Activated naive CD8-positive, alpha-beta T cell treated with anti-CD3 and anti-CD28 coated beads, Interleukin-2, amount 50 U/mL, for 24 hours (primary cell): ENCODE measurements at regions not wholly inside any gene's neighbourhood (a gene's known extent, or its start where the extent isn't known, plus 50 kb on each side); places are given as distances from the start of the nearest gene placed in this dataset.

Source experiments
- ATAC-seq: fragments of 150-1000 bp; cut with Tn5 transposase; one replicate; pipeline ENCODE4 v1.10.0; 2021
- DNase-seq: peaks from one replicate; pipeline ENCODE4 v3.0.0; 2021
- H3K27ac Mint-ChIP-seq: one replicate; pipeline ENCODE4 v1.8.0; 2021; ENCODE audit warnings: mild to moderate bottlenecking, mixed read lengths
- H3K27me3 Mint-ChIP-seq: one replicate; pipeline ENCODE4 v1.8.0; 2021; ENCODE audit warnings: mixed read lengths
- H3K36me3 Mint-ChIP-seq: one replicate; pipeline ENCODE4 v1.8.0; 2021; ENCODE audit warnings: low read depth, mixed read lengths
- H3K4me1 Mint-ChIP-seq: one replicate; pipeline ENCODE4 v1.8.0; 2021; ENCODE audit warnings: mixed read lengths
- H3K4me3 Mint-ChIP-seq: one replicate; pipeline ENCODE4 v1.8.0; 2021; ENCODE audit warnings: mild to moderate bottlenecking, moderate library complexity, mixed read lengths
- H3K9me3 Mint-ChIP-seq: one replicate; pipeline ENCODE4 v1.8.0; 2021; ENCODE audit warnings: mixed read lengths

DNA sequence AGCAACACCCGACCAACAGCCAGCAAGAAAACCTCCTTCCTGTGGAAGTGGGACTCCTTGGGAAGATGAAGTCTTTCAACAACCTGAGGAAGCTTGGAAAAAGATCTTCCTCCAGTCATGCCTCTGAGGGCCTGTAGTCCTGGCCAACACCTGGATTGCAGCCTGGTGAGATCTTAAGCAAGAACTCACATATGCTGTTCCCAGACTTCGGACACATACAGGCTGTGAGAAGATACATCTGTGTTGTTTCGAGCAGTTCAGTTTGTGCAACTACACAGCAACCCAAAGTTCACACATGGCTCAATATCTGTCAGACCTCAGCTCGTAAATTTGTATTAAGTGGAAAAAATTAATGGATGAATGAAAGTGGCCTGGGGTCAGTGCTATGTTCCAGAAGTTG is 65.1 kb upstream of the UBAC2 start:
- no peak overlapping the region for H3K4me3 Mint-ChIP-seq
- no peaks in the 10 kb centered on the region for H3K27me3 Mint-ChIP-seq
- H3K36me3 Mint-ChIP-seq: no peaks in the 10 kb centered on the region
- DNase-seq (no peak), ATAC-seq (no peak)
- no peaks in the 10 kb centered on the region for H3K4me1 Mint-ChIP-seq
- no peak overlapping the region for H3K27ac Mint-ChIP-seq
- H3K9me3 Mint-ChIP-seq: no peaks in the 10 kb centered on the region

DNA sequence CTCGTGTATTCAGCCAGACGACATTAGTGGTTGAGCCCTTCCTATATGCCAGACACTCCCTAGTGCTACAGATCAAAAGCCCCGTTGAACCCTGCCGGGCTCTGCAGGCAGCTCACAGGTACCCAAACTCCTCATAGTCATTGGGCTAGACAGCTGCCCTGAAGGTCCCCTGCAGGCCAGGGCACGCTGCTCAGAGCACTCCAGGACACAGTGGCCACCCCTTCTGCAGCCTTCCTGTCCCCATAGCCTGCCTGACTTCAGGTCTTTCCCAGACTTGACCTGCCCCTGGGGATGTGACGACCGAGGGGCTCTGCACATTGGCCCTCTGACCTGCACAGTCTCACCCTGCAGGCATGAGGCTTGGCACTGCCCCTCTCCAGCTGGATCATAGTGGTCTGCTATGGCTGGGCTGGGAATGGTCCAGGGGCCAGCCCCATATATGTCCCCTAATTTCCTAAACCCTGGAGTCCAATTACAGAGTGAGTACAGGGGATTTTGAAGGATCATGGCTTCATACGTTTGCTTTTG is 64.2 kb upstream of the UBAC2 start:
- no peaks in the 10 kb centered on the region for H3K9me3 Mint-ChIP-seq
- no peaks in the 10 kb centered on the region for H3K4me1 Mint-ChIP-seq
- no peak overlapping the region for H3K4me3 Mint-ChIP-seq
- DNase-seq (no peak), ATAC-seq (no peak)
- no peak overlapping the region for H3K27ac Mint-ChIP-seq
- peaks cover 4% of the 10 kb centered on the region for H3K27me3 Mint-ChIP-seq
- H3K36me3 Mint-ChIP-seq: no peaks in the 10 kb centered on the region

DNA sequence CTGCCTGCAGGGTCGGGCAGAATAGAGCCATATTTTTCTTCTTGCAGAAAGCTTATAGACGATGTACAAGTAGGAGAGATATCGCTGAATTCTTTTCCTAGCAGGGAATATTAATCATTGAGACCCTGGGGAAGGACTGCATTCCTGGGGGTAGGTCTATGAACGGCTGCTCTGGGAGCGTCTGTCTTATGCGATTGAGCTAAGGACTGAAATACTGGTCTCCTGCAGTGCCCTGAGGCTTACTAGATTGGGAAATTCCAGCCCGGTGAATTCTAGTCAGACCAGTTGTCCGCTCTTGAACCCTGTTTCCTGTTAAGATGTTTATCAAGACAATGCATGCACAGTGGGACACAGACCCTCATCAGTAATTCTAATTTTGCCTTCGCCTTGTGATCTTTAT is 59.8 kb upstream of the UBAC2 start:
- H3K27ac Mint-ChIP-seq: no peak overlapping the region
- H3K4me1 Mint-ChIP-seq: peaks cover 2% of the 10 kb centered on the region
- no peaks in the 10 kb centered on the region for H3K36me3 Mint-ChIP-seq
- no peaks in the 10 kb centered on the region for H3K9me3 Mint-ChIP-seq
- no peak for ATAC-seq
- H3K4me3 Mint-ChIP-seq: no peak overlapping the region
- H3K27me3 Mint-ChIP-seq: peaks cover 14% of the 10 kb centered on the region
- no peak for DNase-seq

DNA sequence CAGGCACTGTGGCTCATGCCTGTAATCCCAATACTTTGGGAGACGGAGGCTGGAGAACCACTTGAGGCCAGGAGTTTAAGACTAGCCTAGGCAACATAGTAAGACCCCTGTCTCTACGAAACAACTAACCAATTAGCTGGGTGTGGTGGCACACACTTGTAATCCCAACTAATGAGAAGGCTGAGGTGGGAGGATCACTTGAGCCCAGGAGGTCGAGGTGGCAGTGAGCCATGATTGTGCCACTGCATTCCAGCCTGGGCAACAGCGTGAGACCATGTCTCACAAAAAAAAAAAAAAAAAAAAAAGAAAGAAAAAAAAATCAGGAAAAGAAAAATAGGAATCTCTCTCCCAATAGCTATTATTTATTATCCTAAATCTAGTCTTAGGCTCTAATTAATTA is 56.8 kb upstream of the UBAC2 start:
- Mint-ChIP-seq H3K9me3 (no peaks in the 10 kb centered on the region), H3K36me3 (no peaks in the 10 kb centered on the region), H3K4me3 (no peak overlapping the region), H3K27ac (no peak overlapping the region), H3K27me3 (peaks cover 14% of the 10 kb centered on the region), H3K4me1 (peaks cover 2% of the 10 kb centered on the region)
- no peak for ATAC-seq
- DNase-seq: no peak

DNA sequence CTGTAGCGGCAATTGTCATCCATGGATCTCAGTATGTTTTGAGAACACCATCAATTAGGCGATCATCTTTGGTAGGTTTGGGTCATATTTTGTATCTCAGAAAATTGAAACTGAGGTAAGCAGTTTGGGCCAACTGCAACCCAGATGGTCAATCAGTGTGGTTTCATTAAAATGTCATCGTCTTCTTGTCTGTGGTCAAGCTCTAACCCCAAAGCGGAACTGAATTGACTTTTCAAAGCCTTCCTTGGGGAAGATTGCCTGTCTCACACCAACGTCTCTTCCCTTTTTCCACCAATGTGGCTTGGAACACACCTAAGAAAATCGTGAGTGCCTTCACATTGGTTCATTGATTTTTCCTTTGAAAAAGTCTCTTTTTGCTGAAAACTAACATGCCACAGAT is 56.3 kb upstream of the UBAC2 start:
- H3K9me3 Mint-ChIP-seq: no peaks in the 10 kb centered on the region
- no peak for DNase-seq

DNA sequence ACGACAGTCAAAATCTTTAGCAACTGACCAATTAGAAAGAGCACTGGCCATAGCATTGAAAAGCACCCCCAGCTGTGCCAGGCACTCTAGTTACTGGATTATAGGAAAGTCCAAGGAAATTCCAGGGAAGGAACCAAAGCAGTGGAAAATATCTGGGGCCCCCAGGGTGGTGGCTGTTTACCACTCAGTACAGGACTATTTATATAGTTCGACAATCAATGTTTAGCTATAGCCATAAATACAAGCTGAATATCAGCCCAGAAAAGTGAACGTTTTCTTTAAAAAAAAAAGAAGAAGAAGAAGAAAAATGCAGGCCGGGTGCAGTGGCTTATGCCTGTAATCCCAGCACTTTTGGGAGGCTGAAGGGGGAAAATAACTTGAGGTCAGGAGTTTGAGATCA is 55.2 kb upstream of the UBAC2 start:
- H3K27ac Mint-ChIP-seq: no peak overlapping the region
- no peaks in the 10 kb centered on the region for H3K36me3 Mint-ChIP-seq
- no peak overlapping the region for H3K4me3 Mint-ChIP-seq
- H3K4me1 Mint-ChIP-seq: peaks cover 2% of the 10 kb centered on the region
- H3K27me3 Mint-ChIP-seq: peaks cover 14% of the 10 kb centered on the region
- no peak for ATAC-seq
- DNase-seq: no peak
- no peaks in the 10 kb centered on the region for H3K9me3 Mint-ChIP-seq

More for the DNA sequence above, 56.3 kb upstream of the UBAC2 start:
- H3K4me3 Mint-ChIP-seq: no peak overlapping the region
- H3K27ac Mint-ChIP-seq: no peak overlapping the region
- peaks cover 2% of the 10 kb centered on the region for H3K4me1 Mint-ChIP-seq
- no peak for ATAC-seq
- no peaks in the 10 kb centered on the region for H3K36me3 Mint-ChIP-seq
- H3K27me3 Mint-ChIP-seq: peaks cover 14% of the 10 kb centered on the region

DNA sequence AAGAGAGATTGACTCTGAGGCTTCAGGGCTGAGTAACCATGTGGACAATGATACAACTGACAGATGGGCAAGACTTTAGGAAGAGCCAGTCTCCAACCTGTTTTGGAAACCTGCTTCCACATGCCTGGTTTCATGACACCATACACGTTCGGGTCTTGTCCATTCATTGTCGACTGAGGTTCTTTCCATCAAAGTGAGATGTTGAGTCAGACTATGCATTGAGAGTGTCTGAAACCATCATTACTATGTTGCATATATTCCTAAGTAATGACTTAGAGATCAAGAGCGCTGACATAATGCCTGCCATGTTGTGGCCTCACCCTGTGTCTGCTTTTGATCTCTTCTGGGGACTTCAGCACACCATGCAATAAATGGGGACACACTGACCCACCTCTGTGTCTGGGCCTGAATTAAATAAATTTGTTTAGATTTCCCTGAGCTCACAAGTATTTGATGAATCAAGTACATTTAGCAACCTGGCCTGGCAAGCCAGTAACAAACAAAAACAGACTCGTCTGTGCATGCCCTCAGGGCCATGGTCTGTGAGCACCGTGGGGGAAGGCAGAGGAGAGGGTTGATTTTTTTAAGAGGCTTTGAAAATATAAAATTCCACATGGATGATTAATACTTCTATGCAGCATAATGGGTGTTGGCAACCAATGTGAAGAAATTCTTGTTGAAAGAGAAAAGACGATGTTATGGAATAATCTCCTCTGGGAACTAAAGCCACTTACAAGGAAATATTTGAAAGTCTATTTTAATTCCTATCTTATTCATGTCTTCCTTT is 49.9 kb upstream of the UBAC2 start:
- DNase-seq (no peak), ATAC-seq (no peak)
- no peaks in the 10 kb centered on the region for H3K36me3 Mint-ChIP-seq
- H3K4me1 Mint-ChIP-seq: peaks cover 12% of the 10 kb centered on the region
- H3K4me3 Mint-ChIP-seq: no peak overlapping the region
- no peaks in the 10 kb centered on the region for H3K27me3 Mint-ChIP-seq
- no peak overlapping the region for H3K27ac Mint-ChIP-seq
- no peaks in the 10 kb centered on the region for H3K9me3 Mint-ChIP-seq
